Medulla oblongata (tissue), 1 donor: ENCODE measurements at regions not wholly inside any gene's neighbourhood (a gene's known extent, or its start where the extent isn't known, plus 50 kb on each side); places are given as distances from the start of the nearest gene placed in this dataset.

Experiments used
- DNase-seq: peaks from one replicate; pipeline ENCODE4 v3.0.0-alpha.2; 2015; ENCODE audit errors: extremely low spot score

DNA sequence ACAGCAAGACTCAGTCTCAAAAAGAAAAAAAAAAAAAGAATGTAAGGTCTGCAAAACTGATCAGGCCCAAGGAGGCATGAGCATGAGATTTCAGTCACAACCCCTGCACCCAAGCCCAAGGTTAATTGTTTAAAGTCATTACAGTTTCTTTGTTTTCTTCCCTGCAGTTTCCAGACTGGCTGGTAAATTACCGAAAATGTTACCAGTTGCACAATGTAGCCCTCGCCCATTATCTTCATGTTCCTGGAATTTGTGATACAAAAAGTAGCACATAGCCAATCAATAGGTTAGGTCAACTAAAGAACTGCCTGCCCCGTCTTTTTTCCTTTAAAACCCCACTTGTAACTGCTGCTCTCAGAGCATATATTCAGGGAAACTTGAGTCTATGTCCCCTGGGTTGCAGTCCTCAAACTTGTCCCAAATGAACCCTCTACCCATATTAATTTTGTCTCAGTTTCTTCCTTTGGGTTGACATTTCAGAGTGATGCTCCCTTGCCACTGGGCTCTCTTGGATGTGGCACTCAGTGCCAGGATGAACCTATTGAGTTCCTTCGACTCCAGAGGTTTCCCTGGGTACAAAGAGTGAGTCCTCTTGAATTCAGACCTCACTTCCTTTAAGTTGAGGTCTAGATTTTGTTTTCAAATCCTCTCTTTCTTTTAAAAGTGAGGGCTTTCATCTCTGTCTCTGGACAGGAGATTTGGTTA lies 216.2 kb upstream of the HS6ST1 start:
- no peak for DNase-seq

DNA sequence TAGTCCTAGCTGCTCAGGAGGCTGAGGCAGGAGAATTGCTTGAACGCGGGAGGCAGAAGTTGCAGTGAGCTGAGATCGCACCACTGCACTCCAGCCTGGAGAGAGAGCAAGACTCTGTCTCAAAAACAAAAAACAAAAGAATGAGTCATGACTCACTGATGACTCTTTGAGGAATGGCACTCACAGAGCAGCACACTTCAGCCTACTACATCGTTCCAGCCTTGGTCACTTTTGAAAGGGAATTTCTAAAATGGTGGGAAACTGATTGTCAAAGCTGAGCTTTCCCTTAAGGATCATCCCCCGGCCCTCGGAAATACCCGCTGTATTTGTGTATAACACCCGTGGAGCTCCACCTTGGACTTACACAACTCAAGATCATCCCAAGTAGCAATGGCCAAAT lies 217.3 kb upstream of the HS6ST1 start:
- DNase-seq, result no peak

DNA sequence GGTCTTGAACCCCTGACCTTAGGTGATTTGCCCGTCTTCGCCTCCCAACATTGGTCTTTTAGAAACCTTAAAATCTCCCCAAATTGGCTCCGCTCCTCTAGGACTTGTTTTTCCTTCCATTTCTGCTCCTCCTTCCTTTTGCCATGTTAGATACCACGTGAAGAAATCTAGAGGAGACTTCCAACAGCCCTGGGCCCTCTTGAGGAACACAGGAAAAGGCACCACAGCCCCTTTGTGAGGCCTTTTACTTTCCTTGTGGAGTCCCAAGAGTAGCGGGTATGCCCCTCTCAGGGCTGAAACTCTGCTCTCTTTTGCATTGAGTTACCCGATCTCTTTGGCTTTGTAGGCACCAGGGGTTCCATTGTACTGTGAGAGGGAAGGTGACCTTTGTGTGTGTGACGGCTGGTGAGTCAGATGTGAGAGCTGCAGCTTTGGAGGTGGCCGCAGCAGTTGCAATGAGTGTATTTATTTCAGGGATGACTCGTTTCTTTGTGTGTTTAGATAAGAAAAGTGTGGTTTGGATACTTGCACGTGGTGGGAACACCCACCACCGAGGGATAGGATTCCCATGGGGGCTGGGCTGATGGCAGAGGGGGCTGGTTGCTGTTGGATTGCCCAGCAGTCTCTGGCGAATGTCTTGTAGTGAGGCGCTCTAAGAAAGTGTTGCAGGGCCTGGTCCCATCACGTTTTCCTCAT lies 218.4 kb upstream of the HS6ST1 start:
- DNase-seq, result no peak

DNA sequence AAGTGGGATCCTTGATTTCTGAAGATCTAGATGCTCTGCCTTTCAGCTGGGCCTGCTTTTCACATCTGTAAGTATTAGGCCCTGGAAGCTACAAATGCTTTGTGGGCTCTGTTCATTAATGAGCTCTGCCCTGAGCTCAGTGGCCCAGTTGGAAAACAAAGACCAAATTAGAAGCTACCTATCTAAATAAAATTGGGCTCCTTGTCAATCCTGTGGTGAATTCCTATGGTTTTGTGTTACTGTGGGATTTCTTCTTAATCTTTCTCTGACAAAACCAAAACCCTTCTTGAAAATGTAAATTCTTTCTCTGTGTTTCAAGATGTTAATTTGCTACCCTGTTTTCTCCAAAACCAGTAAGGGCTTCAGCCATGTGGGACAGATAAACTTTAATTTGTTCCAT lies 219.0 kb upstream of the HS6ST1 start:
- DNase-seq, result no peak

DNA sequence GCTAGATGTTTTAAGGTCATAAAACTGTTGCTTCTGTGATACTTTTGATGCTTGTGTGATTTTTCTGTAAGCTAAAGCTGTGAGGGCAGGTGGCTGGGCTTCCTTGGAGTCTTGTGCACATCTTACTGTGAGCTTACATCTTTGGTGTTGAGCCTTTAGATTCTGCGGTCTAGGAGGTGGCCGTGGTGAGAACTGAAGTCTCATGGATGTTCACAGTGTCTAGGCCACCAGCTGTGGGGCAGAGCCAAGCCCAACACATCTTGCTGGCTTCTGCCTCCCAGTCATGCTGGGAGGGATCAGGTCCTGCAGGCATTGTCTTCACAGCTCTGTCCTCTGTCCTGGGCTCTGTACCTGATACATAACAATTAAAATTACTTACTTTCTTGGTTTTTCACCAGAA lies 219.7 kb upstream of the HS6ST1 start:
- DNase-seq, result no peak

DNA sequence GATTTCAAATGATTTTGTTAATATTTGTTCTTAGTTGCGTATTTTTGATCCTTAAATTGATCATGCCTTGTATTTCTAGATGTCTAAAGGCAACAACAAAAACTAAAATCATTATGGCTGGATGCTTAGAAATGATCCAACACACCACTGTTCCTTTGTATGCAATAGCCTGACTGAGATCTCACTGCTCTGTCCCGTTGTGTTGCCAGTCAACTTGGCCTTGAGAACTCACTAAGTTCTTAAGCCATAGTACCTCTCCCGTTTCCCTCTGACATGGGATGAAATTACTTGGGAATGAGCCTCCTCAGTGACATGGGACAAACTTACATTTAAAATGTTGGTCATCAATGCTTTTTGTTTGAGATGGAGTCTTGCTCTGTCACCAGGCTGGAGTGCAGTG lies 222.0 kb upstream of the HS6ST1 start:
- DNase-seq, result no peak

DNA sequence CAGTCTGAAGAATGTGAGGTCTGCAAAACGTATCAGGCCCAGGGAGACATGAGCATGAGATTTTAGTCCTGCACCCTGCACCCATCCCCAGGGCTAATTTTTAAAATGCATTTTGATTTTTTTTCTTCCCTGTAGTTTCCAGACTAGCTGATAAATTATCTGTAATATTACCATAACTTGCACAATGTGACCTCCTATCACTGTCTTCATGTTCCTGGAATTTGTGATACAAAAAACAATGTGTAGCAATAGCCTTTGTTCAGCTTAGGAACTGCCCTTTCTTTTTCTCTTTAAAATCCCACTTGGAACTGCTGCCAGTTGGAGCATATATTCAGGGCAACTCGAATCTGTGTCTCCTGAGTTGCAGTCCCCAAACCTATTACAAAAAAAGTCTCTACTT lies 222.8 kb upstream of the HS6ST1 start:
- no peak for DNase-seq

DNA sequence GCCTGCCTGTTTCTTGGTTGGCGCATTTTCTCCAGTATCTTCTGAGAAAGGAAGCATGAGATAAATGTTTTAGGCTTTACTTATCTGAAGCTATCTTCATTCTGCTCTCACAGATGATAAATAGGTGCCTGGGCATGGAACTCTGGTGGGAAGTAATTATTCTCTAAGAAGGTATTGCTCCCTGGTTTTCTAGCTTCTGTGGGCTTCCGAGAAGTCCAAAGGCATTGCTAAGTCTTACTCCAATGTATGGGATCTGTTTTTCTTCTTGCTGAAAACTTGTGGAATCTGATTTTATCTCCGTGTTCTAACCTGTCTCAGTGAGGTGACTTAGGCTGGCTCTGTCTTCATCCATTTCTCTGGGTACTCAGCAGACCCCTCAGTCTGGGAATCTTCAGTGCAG lies 224.4 kb upstream of the HS6ST1 start:
- no peak for DNase-seq

DNA sequence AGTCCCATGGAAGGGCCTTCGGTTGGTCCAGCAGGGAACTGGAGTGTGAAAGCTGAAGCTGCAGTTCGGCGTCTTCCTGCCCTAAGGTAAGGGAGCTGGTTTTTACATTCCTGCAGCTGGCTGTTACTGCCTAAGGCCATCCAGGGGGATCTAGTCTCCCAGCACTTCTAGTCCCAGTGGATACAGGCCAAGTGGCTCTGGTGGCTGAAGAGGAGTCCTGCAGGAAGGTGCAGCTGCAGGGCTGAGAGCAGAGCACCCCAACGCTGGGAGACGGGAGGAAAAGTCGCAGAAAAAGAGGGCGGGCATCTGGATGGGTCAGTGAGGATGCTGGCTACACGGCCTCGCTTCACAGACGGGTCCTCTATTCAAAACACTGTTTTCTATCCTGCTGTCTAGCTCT lies 225.0 kb upstream of the HS6ST1 start:
- no peak for DNase-seq

DNA sequence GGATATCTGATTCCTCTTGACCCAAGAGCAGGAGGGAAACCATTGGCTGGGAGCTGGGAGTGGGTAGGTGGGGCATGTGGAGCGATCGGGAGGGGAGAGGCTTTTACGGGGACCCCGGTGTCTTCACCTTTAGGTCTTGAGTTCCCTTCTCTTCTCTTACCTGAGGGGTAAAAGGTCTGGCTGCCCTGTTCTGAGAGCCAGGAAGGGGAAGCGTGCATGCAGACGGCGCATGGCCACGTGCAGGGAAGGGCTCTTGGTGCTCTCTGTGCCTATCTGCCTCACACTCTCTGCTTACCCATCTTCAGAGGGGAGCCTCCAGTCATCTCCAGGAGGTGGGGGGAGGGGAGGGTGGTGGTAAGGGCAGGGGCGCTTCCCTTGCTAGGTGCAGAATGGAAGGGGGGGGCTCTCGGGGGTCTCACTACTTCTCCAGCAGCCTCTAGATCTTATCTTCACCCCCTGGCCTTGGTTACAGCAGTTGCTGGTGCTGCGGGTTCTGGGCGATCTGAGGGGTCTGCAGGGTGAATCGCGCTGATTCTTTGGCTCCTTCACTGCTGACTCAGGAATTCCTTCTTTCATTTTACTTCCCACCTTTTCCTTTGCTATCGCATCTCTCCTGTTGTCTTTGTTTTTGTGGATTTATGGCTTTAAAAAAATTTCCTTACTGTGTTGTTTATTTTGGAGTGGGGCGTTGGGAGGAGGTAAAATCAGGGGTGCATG lies 225.8 kb upstream of the HS6ST1 start:
- no peak for DNase-seq

DNA sequence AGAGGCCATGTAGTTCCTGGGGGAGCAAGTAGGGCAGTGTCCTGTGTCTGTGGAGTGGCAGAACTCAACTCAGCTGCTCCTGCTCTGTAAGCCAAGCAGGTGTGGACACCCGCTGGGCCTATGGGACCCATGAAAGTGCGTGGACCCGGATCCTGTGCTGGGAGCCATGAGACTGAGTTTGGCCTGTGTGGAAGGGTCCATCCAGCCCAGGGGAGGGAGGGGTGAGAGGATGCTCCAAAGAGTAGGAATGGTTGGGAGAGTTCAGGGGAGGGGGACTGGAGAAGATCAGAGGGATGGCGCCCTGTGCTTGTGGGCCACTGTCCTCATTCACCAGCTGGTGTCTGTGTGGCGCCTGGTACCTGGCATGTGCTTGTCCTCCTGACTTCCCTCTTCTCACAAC lies 226.4 kb upstream of the HS6ST1 start:
- no peak for DNase-seq

DNA sequence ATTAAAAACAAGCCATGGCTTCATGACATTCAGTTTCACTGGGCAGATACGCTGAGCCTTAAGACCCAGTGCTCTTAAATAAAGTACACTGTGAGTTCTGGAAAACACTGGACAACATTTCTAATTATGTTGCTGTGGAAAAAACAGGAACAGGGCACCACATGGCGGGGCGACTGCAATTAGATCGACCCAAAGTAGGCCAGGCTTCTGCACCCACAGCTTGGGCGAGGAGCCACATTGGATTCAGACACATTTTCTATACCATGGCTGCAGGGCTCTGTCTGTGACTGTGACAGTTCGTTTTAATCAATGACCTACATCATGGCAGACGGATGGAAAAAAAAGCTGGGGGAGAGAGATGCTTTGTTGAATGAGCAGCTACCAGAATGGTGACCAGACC lies 227.2 kb upstream of the HS6ST1 start:
- no peak for DNase-seq

DNA sequence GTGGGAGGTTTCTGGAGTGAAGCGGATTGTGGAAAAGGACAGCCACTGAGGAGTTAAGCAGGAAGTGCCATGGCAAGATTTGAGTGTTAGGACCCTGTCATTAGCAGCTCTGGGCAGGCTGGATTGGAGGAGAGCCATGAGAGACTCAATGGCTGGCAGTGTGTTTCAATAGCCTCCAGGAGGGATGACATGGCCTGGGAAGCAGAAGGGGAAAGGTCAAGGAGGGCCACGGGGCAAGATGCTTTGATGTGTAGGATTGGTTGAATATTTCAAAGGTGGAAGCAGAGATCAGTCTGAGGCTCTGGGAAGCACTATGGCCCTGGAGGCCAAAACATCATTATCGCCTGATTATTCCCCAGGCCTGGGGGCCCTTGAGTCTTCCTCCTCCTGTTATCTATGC lies 229.0 kb upstream of the HS6ST1 start:
- DNase-seq, result no peak

DNA sequence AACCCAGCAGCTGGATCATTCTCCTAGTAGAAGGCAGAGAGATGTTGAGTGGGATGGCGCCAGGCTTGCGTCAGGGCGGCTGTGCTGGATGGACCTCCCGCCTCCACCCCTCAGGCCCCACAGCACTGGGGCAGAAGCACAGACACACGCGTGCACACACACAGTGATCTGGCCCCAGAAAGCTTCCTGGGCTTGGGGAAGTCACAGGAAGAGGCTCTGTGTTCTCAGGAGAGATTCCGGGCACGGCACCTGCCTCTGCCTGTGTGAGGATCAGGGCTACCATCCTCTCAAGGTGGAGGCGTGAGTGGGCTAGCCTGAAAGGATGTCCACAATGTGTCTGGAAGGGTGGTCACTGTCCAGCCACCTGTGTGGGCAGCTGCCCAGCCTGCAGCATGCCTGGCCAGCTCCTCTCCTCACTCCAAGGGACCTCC lies 229.8 kb upstream of the HS6ST1 start:
- DNase-seq, result no peak

DNA sequence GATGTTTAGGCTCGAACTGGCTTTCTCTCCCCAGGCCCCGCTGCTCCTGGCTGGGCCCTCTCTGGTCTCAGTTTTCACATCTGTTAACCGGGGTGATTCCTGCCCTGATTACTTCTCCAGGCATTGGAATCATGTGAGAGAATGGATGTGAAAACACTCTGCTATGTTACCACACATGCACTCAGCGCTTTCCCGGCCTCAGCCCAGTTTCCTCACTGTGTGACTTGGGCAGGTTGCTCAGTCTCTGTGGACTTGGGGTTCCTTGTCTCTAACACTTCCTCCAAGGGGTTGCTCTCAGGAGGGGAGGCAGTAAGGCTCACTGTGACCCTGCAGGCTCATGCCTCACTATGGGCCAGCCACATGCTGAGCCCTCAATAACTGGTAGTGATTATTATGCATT lies 230.4 kb upstream of the HS6ST1 start:
- no peak for DNase-seq

DNA sequence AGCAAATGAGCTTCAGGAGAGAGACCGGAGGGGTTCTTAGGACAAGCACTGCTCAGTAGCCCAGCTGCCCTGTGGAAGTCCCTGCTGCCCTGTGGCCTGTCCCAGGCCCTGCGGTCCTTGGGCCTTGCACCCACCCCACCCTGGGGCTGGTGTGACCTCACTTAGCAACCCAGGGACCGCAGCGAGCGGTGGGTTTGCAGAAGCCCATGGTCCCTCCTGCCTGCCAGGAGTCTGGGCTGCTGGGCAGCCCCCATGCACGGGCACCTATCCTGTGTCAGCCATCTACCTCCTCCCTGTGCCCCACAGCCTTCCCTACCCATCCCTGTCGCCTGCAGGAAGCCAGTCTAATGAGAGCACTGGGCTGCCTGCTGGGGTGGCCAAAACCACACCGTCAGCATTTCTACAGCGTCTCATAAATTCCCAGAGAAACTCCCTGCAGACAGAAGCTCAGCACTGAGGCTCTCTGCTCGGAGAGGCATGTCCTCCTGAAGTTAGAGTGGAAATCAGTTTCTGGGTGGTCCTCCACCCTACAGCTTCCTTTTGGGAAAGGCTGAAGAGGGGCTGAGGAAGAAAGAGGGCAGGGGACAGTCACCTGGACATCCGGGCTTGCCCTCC lies 231.1 kb upstream of the HS6ST1 start:
- no peak for DNase-seq

DNA sequence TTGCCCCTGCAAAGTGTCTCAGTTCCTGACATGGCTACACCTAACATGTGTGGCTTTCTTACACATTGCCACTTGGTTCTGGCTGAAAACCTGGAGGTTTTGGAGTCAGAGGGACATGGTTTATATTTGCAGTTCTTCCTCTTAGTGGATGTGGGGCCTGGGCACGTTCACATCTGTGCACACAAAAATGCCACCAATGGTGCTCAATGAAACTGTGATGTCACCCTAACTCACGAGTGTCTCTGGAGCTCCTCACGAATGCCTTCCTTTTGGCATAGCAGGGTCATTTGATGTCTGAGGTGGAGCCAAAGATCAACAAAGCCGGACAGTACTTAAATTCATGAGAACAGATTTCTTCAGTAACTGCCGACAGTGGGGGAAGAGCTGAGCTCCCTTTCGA lies 231.7 kb upstream of the HS6ST1 start:
- no peak for DNase-seq

DNA sequence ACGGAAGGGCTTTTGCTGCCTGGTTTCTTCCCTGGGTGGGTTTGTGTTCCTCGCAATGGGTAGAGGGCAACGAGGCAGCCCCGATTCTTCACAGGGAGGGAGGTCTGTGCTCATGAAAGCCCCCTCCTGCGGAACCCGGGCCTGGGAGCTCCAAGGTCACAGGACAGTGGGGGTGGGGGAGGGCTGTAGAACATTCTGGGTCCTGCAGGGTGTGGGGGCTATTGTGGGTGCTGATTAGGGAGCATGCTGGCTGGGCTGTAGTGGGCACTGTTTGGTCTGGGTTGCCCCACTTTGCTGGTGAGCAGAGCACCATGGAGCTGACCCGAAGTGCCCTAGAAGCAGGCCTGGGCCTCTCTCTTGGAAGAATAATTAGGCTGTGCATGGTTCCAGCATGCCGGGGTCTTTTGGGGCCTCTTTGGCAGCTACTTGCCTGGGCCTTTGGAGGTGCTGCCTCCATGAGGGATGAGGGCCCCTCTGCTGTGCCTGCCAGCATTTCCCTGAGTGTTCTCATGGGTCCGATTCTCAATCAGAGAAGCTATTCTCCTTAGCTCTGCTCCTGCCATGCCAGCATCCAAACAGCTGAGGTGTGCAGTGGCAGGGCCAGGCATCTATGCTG lies 232.2 kb upstream of the HS6ST1 start:
- no peak for DNase-seq

DNA sequence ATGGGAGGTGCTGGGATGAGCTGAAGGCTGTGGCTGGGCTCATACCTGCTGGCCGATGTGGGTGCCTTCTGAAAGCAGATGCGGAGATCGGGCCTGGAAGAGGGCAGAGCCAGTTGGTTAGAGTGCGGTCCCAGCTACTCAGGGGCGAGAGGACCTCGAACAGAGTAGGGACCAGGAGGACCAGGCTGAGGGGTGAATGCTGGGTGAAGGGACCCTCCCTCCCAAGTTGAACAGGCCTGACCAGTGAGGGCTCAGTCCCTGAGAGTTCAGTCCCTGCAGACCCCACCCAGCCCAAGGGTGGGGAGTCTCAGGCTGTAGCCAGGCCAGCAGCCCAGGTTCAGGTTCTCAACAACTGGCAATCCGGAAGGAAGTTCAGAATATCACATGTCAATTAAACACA lies 232.8 kb upstream of the HS6ST1 start:
- no peak for DNase-seq

DNA sequence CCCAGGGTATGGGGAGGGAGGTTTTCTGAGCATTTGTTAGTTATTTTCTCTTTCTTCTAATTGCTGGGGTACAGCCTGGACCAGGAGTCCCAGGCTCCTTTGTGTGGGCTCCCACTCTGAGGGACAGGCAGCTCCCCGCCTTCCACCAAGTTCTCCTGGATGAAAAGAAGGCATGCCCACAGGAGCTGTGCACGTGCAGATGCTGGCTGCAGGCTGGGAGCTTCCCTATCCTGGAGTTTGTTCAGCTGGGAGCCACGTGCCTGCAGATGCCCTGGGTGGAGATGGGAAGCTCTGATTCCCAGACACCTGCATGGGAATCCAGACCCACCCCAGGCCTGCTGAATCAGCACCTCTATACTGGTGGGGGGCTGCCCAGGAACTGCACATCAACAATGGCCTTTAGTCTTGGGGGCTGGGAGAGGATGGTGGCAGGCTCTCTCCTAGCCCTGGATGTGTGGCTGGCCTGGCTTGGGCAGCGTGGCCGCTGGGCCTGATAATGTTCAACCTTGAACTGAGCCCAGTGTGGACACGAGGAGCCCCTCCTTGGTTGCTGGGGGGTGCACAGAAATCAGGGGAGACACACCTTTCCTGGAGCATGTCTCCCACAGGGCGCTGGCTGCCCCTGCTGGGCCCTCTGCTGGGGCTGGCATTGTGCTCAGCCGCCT lies 233.6 kb upstream of the HS6ST1 start:
- DNase-seq, result no peak

DNA sequence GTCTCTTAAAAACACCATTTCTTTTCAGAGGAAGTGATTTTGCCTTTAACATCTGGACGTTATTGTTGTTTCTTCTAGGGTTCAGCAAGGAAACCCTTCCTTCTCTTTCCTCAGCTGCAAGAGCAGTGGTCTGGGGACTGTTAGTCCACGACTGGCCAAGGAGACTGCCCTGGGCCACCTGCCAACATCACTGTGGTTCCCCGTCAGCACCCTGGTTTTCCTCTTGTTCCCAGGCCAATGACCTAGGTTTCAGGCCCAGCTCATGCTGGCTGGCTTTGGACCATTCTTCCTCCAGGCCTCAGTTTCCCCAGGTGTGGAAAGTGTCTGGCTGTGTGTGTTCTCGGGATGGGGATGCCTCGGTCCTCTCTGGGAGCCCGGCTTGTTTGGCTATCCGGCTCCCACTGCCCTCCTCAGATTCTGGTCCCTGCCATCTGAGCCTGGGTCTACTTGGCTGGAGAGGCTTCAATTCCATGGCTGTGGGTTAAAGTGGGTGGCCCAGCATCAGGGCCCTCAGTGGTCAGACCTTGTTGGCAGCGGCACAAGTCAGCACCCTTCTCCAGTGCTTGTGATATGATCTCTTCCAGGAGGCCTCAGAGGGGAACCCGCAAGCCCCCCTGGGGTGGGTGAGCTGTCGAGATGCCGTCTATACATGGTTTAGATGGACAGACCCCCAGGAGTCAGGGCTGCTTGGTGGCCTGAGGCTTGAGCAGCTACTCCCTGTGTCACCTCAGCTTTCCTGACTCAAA lies 234.3 kb upstream of the HS6ST1 start:
- DNase-seq, result no peak
